GM23248 (cell line): ENCODE measurements at regions not wholly inside any gene's neighbourhood (a gene's known extent, or its start where the extent isn't known, plus 50 kb on each side); places are given as distances from the start of the nearest gene placed in this dataset.

ENCODE experiments used
- EZH2 ChIP-seq: fragments of 200-600 bp; sonication (generic); IDR thresholded peaks from 2 replicates; pipeline ENCODE4 v1.6.1; 2018; ENCODE audit warnings: antibody characterized with exemption, mild to moderate bottlenecking; ENCODE audit not compliant: insufficient read depth, poor library complexity, severe bottlenecking
- EZH2phosphoT487 ChIP-seq: fragments of 200-600 bp; sonication (generic); IDR thresholded peaks from 2 replicates; pipeline ENCODE4 v1.6.1; 2018; ENCODE audit warnings: antibody characterized with exemption, moderate library complexity, mild to moderate bottlenecking, low read depth; ENCODE audit not compliant: insufficient read depth

DNA sequence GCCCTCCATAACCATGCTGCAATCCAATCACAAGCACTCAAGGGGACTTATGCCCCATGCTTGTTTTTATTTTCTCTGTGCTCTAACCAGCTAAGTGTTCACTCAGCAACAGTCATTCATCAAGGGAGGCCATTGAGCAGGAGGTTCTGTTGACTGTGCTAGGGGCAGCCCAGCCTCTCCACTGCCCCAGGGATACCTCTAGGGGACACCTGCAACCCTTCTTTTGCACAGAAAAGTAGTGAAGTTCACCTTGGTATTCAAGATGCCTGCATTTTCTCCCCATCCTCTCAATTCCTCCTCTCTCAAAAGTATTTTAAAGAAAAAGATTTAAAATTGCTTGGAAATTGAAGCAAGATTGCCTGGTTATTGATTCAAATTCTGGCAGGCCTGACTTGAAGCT lies 124.7 kb upstream of the GNAO1 start:
- TF ChIP-seq EZH2: no peak
- no peak for TF ChIP-seq EZH2phosphoT487
